ENCODE measurements at regions not wholly inside any gene's neighbourhood (a gene's known extent, or its start where the extent isn't known, plus 50 kb on each side); places are given as distances from the start of the nearest gene placed in this dataset.

DNA sequence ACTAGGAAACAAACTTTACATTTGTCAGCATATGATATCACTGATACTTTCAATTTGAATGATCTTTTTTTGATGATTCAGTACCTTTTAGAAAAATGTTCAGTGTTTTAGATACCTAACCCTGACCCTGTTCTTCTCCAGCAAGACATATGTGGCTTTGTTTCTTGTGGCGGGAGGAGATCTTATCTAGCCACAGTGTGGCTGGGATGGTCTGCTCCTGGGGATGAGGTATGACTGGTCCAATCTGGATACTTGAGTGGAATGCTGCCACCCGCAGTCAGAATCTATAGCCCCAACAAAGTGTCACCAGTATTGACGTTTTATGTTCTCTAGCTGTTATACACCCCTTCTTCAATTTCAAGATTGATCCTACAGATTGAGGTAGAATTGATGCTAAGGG lies 439.0 kb upstream of the GOLIM4 start:
- Histone ChIP-seq H3K4me3 (ENCODE audit: low read depth, low read length) (no peak overlapping the region), H3K27ac (no peak overlapping the region), H3K36me3 (ENCODE audit: control insufficient read depth, insufficient read depth, low read length) (no peaks in the 10 kb centered on the region), H3K9me3 (ENCODE audit: control insufficient read depth, low read length) (no peaks in the 10 kb centered on the region), H3K4me2 (ENCODE audit: low read length) (no peak overlapping the region), H3K4me1 (no peaks in the 10 kb centered on the region), H3K9ac (no peak overlapping the region), H2AFZ (no peak overlapping the region), H3K27me3 (ENCODE audit: control insufficient read depth, insufficient read depth, low read length) (no peaks in the 10 kb centered on the region), H3K79me2 (no peaks in the 10 kb centered on the region)
- TF ChIP-seq, protein P1, sequence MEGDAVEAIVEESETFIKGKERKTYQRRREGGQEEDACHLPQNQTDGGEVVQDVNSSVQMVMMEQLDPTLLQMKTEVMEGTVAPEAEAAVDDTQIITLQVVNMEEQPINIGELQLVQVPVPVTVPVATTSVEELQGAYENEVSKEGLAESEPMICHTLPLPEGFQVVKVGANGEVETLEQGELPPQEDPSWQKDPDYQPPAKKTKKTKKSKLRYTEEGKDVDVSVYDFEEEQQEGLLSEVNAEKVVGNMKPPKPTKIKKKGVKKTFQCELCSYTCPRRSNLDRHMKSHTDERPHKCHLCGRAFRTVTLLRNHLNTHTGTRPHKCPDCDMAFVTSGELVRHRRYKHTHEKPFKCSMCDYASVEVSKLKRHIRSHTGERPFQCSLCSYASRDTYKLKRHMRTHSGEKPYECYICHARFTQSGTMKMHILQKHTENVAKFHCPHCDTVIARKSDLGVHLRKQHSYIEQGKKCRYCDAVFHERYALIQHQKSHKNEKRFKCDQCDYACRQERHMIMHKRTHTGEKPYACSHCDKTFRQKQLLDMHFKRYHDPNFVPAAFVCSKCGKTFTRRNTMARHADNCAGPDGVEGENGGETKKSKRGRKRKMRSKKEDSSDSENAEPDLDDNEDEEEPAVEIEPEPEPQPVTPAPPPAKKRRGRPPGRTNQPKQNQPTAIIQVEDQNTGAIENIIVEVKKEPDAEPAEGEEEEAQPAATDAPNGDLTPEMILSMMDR (IDR thresholded peaks at IDR 0.05), result no peak

DNA sequence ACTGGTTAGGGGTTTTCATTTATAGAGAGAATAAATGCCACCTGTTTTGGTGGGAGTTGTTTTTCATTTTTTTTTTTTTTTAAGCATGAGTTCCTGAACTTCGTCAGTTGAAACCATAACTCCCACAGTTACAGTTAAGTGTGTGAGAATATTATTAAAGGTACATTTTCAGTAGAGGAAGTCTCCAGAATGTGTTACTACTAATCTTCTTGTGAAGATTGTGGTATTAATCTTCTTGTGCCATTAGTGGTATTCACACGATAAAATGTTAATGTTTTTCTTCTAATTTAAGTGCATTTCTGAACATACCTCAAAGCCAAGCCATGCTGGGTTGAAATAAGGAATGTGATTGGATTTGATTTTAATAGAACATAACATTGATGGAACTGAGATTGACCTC lies 437.9 kb upstream of the GOLIM4 start:
- Histone ChIP-seq H3K4me3 (ENCODE audit: low read depth, low read length) (no peak overlapping the region), H3K36me3 (ENCODE audit: control insufficient read depth, insufficient read depth, low read length) (no peaks in the 10 kb centered on the region), H2AFZ (no peak overlapping the region), H3K4me2 (ENCODE audit: low read length) (no peak overlapping the region), H3K9ac (no peak overlapping the region), H3K79me2 (no peaks in the 10 kb centered on the region), H3K9me3 (ENCODE audit: control insufficient read depth, low read length) (no peaks in the 10 kb centered on the region), H3K4me1 (no peaks in the 10 kb centered on the region), H3K27ac (no peak overlapping the region), H3K27me3 (ENCODE audit: control insufficient read depth, insufficient read depth, low read length) (no peaks in the 10 kb centered on the region)
- TF ChIP-seq, protein P1 (IDR thresholded peaks at IDR 0.05), result no peak

DNA sequence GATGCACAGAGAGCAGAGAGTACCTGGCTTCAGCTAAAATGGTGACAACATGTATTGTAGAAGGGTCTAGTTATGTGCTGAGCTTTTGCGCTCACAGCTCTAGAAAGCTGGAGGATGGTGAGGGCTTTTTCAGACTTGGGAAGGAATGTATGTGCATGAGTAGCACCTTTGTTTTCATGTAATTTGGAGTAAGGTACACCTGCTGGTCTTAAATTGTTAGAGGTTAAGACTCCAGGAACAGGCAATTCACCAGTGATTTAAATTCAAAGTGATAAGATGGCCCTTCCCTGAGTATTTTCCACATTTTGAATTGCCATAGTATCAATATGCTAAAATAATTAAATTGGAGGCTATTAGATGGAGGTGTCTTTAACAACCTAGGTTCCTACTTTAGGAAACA lies 436.4 kb upstream of the GOLIM4 start:
- H3K4me3 ChIP-seq (ENCODE audit: low read depth, low read length), result no peak overlapping the region
- H3K27me3 ChIP-seq (ENCODE audit: control insufficient read depth, insufficient read depth, low read length), result no peaks in the 10 kb centered on the region
- H3K79me2 ChIP-seq, result no peaks in the 10 kb centered on the region
- H3K9ac ChIP-seq, result no peak overlapping the region
- H3K9me3 ChIP-seq (ENCODE audit: control insufficient read depth, low read length), result no peaks in the 10 kb centered on the region
- H3K36me3 ChIP-seq (ENCODE audit: control insufficient read depth, insufficient read depth, low read length), result no peaks in the 10 kb centered on the region
- no peaks in the 10 kb centered on the region for H3K4me1 ChIP-seq
- no peak overlapping the region for H2AFZ ChIP-seq
- TF ChIP-seq, protein P1 (IDR thresholded peaks at IDR 0.05), result no peak
- H3K4me2 ChIP-seq (ENCODE audit: low read length), result no peak overlapping the region
- no peak overlapping the region for H3K27ac ChIP-seq

DNA sequence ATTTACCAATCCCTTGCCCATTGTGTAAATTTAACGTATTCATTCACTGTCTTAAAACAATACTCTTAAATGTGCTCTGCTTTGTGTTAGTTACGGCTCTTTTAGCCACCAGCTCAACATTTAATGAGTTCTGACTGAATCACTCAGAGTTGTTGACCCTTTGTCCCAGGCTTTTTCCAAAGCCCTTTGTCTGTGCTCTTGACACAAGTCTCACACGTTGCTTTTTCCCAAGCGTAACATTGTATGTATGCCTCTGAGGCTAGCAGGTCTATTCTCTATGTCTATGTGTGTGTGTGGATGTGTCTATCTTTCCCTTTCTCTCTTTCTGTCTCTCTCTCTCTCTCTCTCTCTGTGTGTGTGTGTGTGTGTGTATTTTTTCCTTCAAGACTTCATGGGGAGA lies 435.4 kb upstream of the GOLIM4 start:
- H3K4me1 ChIP-seq, result no peaks in the 10 kb centered on the region
- H3K79me2 ChIP-seq, result no peaks in the 10 kb centered on the region
- no peak overlapping the region for H3K4me3 ChIP-seq (ENCODE audit: low read depth, low read length)
- no peaks in the 10 kb centered on the region for H3K9me3 ChIP-seq (ENCODE audit: control insufficient read depth, low read length)
- H3K27ac ChIP-seq, result no peak overlapping the region
- H2AFZ ChIP-seq, result no peak overlapping the region
- no peaks in the 10 kb centered on the region for H3K36me3 ChIP-seq (ENCODE audit: control insufficient read depth, insufficient read depth, low read length)
- TF ChIP-seq, protein P1 (IDR thresholded peaks at IDR 0.05), result no peak
- H3K9ac ChIP-seq, result no peak overlapping the region
- H3K4me2 ChIP-seq (ENCODE audit: low read length), result no peak overlapping the region
- H3K27me3 ChIP-seq (ENCODE audit: control insufficient read depth, insufficient read depth, low read length), result no peaks in the 10 kb centered on the region

DNA sequence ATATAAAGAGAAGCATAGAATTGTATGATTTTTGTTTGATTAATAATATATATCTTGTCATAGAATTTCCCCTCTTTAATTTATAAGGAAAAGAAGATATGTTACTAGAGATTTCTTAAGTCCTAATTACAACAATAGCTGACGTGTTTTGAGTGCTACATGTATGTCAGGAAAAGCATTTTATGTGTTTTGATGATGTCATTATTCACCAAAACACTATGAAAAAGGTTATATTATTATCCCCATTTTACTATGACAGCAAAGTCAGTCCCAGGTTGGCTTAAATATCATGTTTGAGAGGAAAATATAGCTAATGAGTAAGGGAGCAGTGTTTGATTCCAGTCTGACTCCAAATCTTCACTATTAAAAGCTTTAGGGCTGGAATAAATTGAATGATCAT lies 428.4 kb upstream of the GOLIM4 start:
- no peak overlapping the region for H3K4me2 ChIP-seq (ENCODE audit: low read length)
- no peaks in the 10 kb centered on the region for H3K79me2 ChIP-seq
- H3K36me3 ChIP-seq (ENCODE audit: control insufficient read depth, insufficient read depth, low read length), result no peaks in the 10 kb centered on the region
- TF ChIP-seq, protein P1 (IDR thresholded peaks at IDR 0.05), result no peak
- H3K27ac ChIP-seq, result no peak overlapping the region
- H3K9me3 ChIP-seq (ENCODE audit: control insufficient read depth, low read length), result no peaks in the 10 kb centered on the region
- H2AFZ ChIP-seq, result no peak overlapping the region
- H3K4me1 ChIP-seq, result no peaks in the 10 kb centered on the region
- no peak overlapping the region for H3K9ac ChIP-seq
- H3K4me3 ChIP-seq (ENCODE audit: low read depth, low read length), result no peak overlapping the region
- no peaks in the 10 kb centered on the region for H3K27me3 ChIP-seq (ENCODE audit: control insufficient read depth, insufficient read depth, low read length)

All from parathyroid adenoma (tissue), 2 donors.